ENCODE measurements at regions not wholly inside any gene's neighbourhood (a gene's known extent, or its start where the extent isn't known, plus 50 kb on each side); places are given as distances from the start of the nearest gene placed in this dataset.

- H3K79me2 ChIP-seq (ENCODE audit: control insufficient read depth, insufficient read depth, low read length, poor library complexity): no peaks in the 10 kb centered on the region
- no peaks in the 10 kb centered on the region for H3K9me3 ChIP-seq (ENCODE audit: insufficient read depth, low read depth, low read length)
- no peak overlapping the region for H3K23ac ChIP-seq (ENCODE audit: low read length)
- WGBS (ENCODE audit: extremely low coverage, insufficient coverage, insufficient read length): no CpG with 5 or more reads among the region's 5 CpGs
- H3K4ac ChIP-seq (ENCODE audit: low read depth, low read length): no peak overlapping the region
- H3K4me1 ChIP-seq (ENCODE audit: control insufficient read depth in 1 of 2, insufficient read depth in 2 of 2, low read length in 2 of 2): no peaks in the 10 kb centered on the region
- no peak overlapping the region for H3K4me2 ChIP-seq (ENCODE audit: low read length)
- no peak overlapping the region for H4K91ac ChIP-seq (ENCODE audit: low read depth, low read length)
- no peaks in the 10 kb centered on the region for H3K79me1 ChIP-seq (ENCODE audit: low read length)
- no peak overlapping the region for H4K12ac ChIP-seq (ENCODE audit: low read depth, low read length)
- H3K18ac ChIP-seq (ENCODE audit: low read length): no peak overlapping the region
- H2AFZ ChIP-seq (ENCODE audit: insufficient read depth, low read length, poor library complexity): no peak overlapping the region
- H3K9ac ChIP-seq (ENCODE audit: low read length): no peak overlapping the region
- no peak overlapping the region for H2BK12ac ChIP-seq (ENCODE audit: low read length)
- DNase-seq: no peak
- H3K27me3 ChIP-seq (ENCODE audit: insufficient read depth, low read length): no peaks in the 10 kb centered on the region
- no peak overlapping the region for H3K27ac ChIP-seq (ENCODE audit: low read depth, low read length)
- H3K36me3 ChIP-seq (ENCODE audit: control insufficient read depth in 1 of 2, insufficient read depth in 2 of 2, low read length in 2 of 2): no peaks in the 10 kb centered on the region
- H2BK5ac ChIP-seq (ENCODE audit: low read depth, low read length, poor library complexity): no peak overlapping the region
- no peak overlapping the region for H2AK5ac ChIP-seq (ENCODE audit: low read length)
- no peak overlapping the region for H2BK120ac ChIP-seq (ENCODE audit: insufficient read depth, low read length, poor library complexity)
- no peak overlapping the region for H3K14ac ChIP-seq (ENCODE audit: low read length)
- no peak overlapping the region for H3K4me3 ChIP-seq (ENCODE audit: low read depth, low read length)
- no peak overlapping the region for H4K8ac ChIP-seq (ENCODE audit: low read depth, low read length)
Observed at GRCh38 chr3:182005701-182006100, 294.0 kb downstream of the SOX2 start.

- Histone ChIP-seq H3K79me2 (ENCODE audit: control insufficient read depth, insufficient read depth, low read length, poor library complexity) (no peaks in the 10 kb centered on the region), H3K9ac (ENCODE audit: low read length) (no peak overlapping the region), H3K23ac (ENCODE audit: low read length) (no peak overlapping the region), H2AFZ (ENCODE audit: insufficient read depth, low read length, poor library complexity) (no peak overlapping the region), H3K4me2 (ENCODE audit: low read length) (no peak overlapping the region), H3K4ac (ENCODE audit: low read depth, low read length) (no peak overlapping the region), H4K91ac (ENCODE audit: low read depth, low read length) (no peak overlapping the region), H3K27ac (ENCODE audit: low read depth, low read length) (no peak overlapping the region), H2BK12ac (ENCODE audit: low read length) (no peak overlapping the region), H3K18ac (ENCODE audit: low read length) (no peak overlapping the region), H3K4me1 (ENCODE audit: control insufficient read depth in 1 of 2, insufficient read depth in 2 of 2, low read length in 2 of 2) (no peaks in the 10 kb centered on the region), H4K12ac (ENCODE audit: low read depth, low read length) (no peak overlapping the region), H3K79me1 (ENCODE audit: low read length) (no peaks in the 10 kb centered on the region), H2AK5ac (ENCODE audit: low read length) (no peak overlapping the region), H3K4me3 (ENCODE audit: low read depth, low read length) (no peak overlapping the region), H3K14ac (ENCODE audit: low read length) (no peak overlapping the region), H2BK120ac (ENCODE audit: insufficient read depth, low read length, poor library complexity) (no peak overlapping the region), H2BK5ac (ENCODE audit: low read depth, low read length, poor library complexity) (no peak overlapping the region), H4K8ac (ENCODE audit: low read depth, low read length) (no peak overlapping the region), H3K9me3 (ENCODE audit: insufficient read depth, low read depth, low read length) (no peaks in the 10 kb centered on the region), H3K27me3 (ENCODE audit: insufficient read depth, low read length) (no peaks in the 10 kb centered on the region), H3K36me3 (ENCODE audit: control insufficient read depth in 1 of 2, insufficient read depth in 2 of 2, low read length in 2 of 2) (no peaks in the 10 kb centered on the region)
- DNase-seq: no peak
- WGBS (ENCODE audit: extremely low coverage, insufficient coverage, insufficient read length): no CpG with 5 or more reads among the region's 4 CpGs
Observed at GRCh38 chr3:182006431-182006830, 294.7 kb downstream of the SOX2 start.

GRCh38 chr3:182007441-182007840, 295.7 kb downstream of the SOX2 start:
- Histone ChIP-seq H3K79me1 (ENCODE audit: low read length) (no peaks in the 10 kb centered on the region), H4K91ac (ENCODE audit: low read depth, low read length) (no peak overlapping the region), H3K36me3 (ENCODE audit: control insufficient read depth in 1 of 2, insufficient read depth in 2 of 2, low read length in 2 of 2) (no peaks in the 10 kb centered on the region), H3K4me2 (ENCODE audit: low read length) (no peak overlapping the region), H3K14ac (ENCODE audit: low read length) (no peak overlapping the region), H2BK120ac (ENCODE audit: insufficient read depth, low read length, poor library complexity) (no peak overlapping the region), H2BK12ac (ENCODE audit: low read length) (no peak overlapping the region), H3K4me1 (ENCODE audit: control insufficient read depth in 1 of 2, insufficient read depth in 2 of 2, low read length in 2 of 2) (no peaks in the 10 kb centered on the region), H4K12ac (ENCODE audit: low read depth, low read length) (no peak overlapping the region), H3K9ac (ENCODE audit: low read length) (no peak overlapping the region), H3K79me2 (ENCODE audit: control insufficient read depth, insufficient read depth, low read length, poor library complexity) (no peaks in the 10 kb centered on the region), H3K27me3 (ENCODE audit: insufficient read depth, low read length) (no peaks in the 10 kb centered on the region), H3K27ac (ENCODE audit: low read depth, low read length) (no peak overlapping the region), H3K18ac (ENCODE audit: low read length) (no peak overlapping the region), H3K4ac (ENCODE audit: low read depth, low read length) (no peak overlapping the region), H3K9me3 (ENCODE audit: insufficient read depth, low read depth, low read length) (no peaks in the 10 kb centered on the region), H2AFZ (ENCODE audit: insufficient read depth, low read length, poor library complexity) (no peak overlapping the region), H3K4me3 (ENCODE audit: low read depth, low read length) (no peak overlapping the region), H2AK5ac (ENCODE audit: low read length) (no peak overlapping the region), H3K23ac (ENCODE audit: low read length) (no peak overlapping the region), H2BK5ac (ENCODE audit: low read depth, low read length, poor library complexity) (no peak overlapping the region), H4K8ac (ENCODE audit: low read depth, low read length) (no peak overlapping the region)
- no peak for DNase-seq
- WGBS (ENCODE audit: extremely low coverage, insufficient coverage, insufficient read length): no CpG with 5 or more reads among the region's 5 CpGs

- Histone ChIP-seq H3K4me2 (ENCODE audit: low read length) (no peak overlapping the region), H4K8ac (ENCODE audit: low read depth, low read length) (no peak overlapping the region), H3K36me3 (ENCODE audit: control insufficient read depth in 1 of 2, insufficient read depth in 2 of 2, low read length in 2 of 2) (no peaks in the 10 kb centered on the region), H3K27me3 (ENCODE audit: insufficient read depth, low read length) (no peaks in the 10 kb centered on the region), H4K91ac (ENCODE audit: low read depth, low read length) (no peak overlapping the region), H2BK5ac (ENCODE audit: low read depth, low read length, poor library complexity) (no peak overlapping the region), H3K4me1 (ENCODE audit: control insufficient read depth in 1 of 2, insufficient read depth in 2 of 2, low read length in 2 of 2) (no peaks in the 10 kb centered on the region), H2BK12ac (ENCODE audit: low read length) (no peak overlapping the region), H3K18ac (ENCODE audit: low read length) (no peak overlapping the region), H3K27ac (ENCODE audit: low read depth, low read length) (no peak overlapping the region), H3K79me1 (ENCODE audit: low read length) (no peaks in the 10 kb centered on the region), H3K14ac (ENCODE audit: low read length) (no peak overlapping the region), H2BK120ac (ENCODE audit: insufficient read depth, low read length, poor library complexity) (no peak overlapping the region), H3K9me3 (ENCODE audit: insufficient read depth, low read depth, low read length) (no peaks in the 10 kb centered on the region), H3K9ac (ENCODE audit: low read length) (no peak overlapping the region), H3K23ac (ENCODE audit: low read length) (no peak overlapping the region), H3K4me3 (ENCODE audit: low read depth, low read length) (no peak overlapping the region), H3K79me2 (ENCODE audit: control insufficient read depth, insufficient read depth, low read length, poor library complexity) (no peaks in the 10 kb centered on the region), H2AK5ac (ENCODE audit: low read length) (no peak overlapping the region), H4K12ac (ENCODE audit: low read depth, low read length) (no peak overlapping the region), H2AFZ (ENCODE audit: insufficient read depth, low read length, poor library complexity) (no peak overlapping the region), H3K4ac (ENCODE audit: low read depth, low read length) (no peak overlapping the region)
- WGBS (ENCODE audit: extremely low coverage, insufficient coverage, insufficient read length): no CpG with 5 or more reads among the region's 2 CpGs
- no peak for DNase-seq
Observed at GRCh38 chr3:182018361-182018760, 306.6 kb downstream of the SOX2 start.
